ENCODE measurements at regions not wholly inside any gene's neighbourhood (a gene's known extent, or its start where the extent isn't known, plus 50 kb on each side); places are given as distances from the start of the nearest gene placed in this dataset.
A peak's percentile ranks its signal among the peaks of the same experiment; 100 is the strongest.

GRCh38 chr20:29741594-29741893, 1515.9 kb upstream of the DEFB115 start:
- H3K9me3 ChIP-seq (replicated peaks; ENCODE audit: control insufficient read depth, insufficient read depth, low read depth, low read length) = no peaks in the 10 kb centered on the region; the same call in 1 of the 2 replicates
- in situ Hi-C loops (cut with MboI) = loop anchor here (10.0 to 25.0 kb wide), 2 partner anchors 57 to 504 kb away; no protein-coding TSS in a partner anchor
- TF ChIP-seq HNRNPLL (IDR thresholded peaks at IDR 0.05; ENCODE audit: low read depth, low read length, poor library complexity, severe bottlenecking) (no peak), CBFA2T3 (IDR thresholded peaks at IDR 0.05) (no peak), ZKSCAN3 (CRISPR knock-in tag; IDR thresholded peaks at IDR 0.05) (no peak), ZNF347 (CRISPR knock-in tag; IDR thresholded peaks at IDR 0.05; ENCODE audit: low read depth) (no peak), ZNF583 (CRISPR knock-in tag; IDR thresholded peaks at IDR 0.05) (no peak), KDM2B (CRISPR knock-in tag; IDR thresholded peaks at IDR 0.05) (no peak), RUNX1 (IDR thresholded peaks at IDR 0.05; ENCODE audit: low read depth) (no peak), POLR2B (IDR thresholded peaks at IDR 0.05; ENCODE audit: low read depth, partially characterized antibody) (no peak), ZNF3 (CRISPR knock-in tag; IDR thresholded peaks at IDR 0.05) (no peak), GTF3C2 (IDR thresholded peaks at IDR 0.05; ENCODE audit: borderline replicate concordance, extremely low read depth, insufficient read length) (no peak), SRF (CRISPR knock-in tag; IDR thresholded peaks at IDR 0.05) (no peak)
- TF ChIP-seq, protein P1, sequence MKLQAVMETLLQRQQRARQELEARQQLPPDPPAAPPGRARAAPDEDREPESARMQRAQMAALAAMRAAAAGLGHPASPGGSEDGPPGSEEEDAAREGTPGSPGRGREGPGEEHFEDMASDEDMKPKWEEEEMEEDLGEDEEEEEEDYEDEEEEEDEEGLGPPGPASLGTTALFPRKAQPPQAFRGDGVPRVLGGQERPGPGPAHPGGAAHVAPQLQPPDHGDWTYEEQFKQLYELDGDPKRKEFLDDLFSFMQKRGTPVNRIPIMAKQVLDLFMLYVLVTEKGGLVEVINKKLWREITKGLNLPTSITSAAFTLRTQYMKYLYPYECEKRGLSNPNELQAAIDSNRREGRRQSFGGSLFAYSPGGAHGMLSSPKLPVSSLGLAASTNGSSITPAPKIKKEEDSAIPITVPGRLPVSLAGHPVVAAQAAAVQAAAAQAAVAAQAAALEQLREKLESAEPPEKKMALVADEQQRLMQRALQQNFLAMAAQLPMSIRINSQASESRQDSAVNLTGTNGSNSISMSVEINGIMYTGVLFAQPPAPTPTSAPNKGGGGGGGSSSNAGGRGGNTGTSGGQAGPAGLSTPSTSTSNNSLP (IDR thresholded peaks at IDR 0.05; ENCODE audit: borderline replicate concordance, low read depth, low read length) = no peak

More at GRCh38 chr20:29741594-29741893, 1515.9 kb upstream of the DEFB115 start:
- H3K27ac ChIP-seq (ENCODE audit: extremely low read depth, low read depth, low read length) = no peak overlapping the region
- H3K4me3 ChIP-seq = no peak overlapping the region
- CTCF ChIA-PET (ENCODE audit: low intra/inter-chr PET ratio) = no interaction called here
- no peaks in the 10 kb centered on the region for H3K36me3 ChIP-seq (ENCODE audit: control insufficient read depth, insufficient read depth, low read length)
- DNase-seq (ENCODE audit: extremely low read depth in 1 of 4, low spot score in 3 of 4) = peak in 1 of 4 experiments; percentile 4
- no peaks in the 10 kb centered on the region for H3K79me2 ChIP-seq (ENCODE audit: control insufficient read depth, insufficient read depth, low read length)
- H2AFZ ChIP-seq (ENCODE audit: low read depth, low read length) = no peak overlapping the region
- H3K4me2 ChIP-seq (ENCODE audit: insufficient read depth, low read length) = no peak overlapping the region
- no peaks in the 10 kb centered on the region for H3K4me1 ChIP-seq (replicated peaks in 1 of 2; ENCODE audit: control insufficient read depth in 2 of 2, insufficient read depth in 2 of 2, low read length in 2 of 2)
- no TSS peak for BruUV-seq (replicated peaks)
- no peaks in the 10 kb centered on the region for H3K27me3 ChIP-seq (ENCODE audit: control insufficient read depth in 2 of 2, insufficient read depth in 2 of 2, low read length in 2 of 2)
- ATAC-seq = no peak
- intact Hi-C loops (cut with micrococcal nuclease) = no loop called here
- FAIRE-seq = no peak
- WGBS (ENCODE audit: insufficient coverage, low coverage, missing lambda C conversion rate) = 53% methylated on average over 12 of the region's 13 CpGs
- POLR2A ChIA-PET = no interaction called here
- H3K9me1 ChIP-seq (ENCODE audit: control insufficient read depth, insufficient read depth, low read length) = no peaks in the 10 kb centered on the region
- no peak overlapping the region for H3K9ac ChIP-seq (ENCODE audit: insufficient read depth in 1 of 2, low read depth in 2 of 2, low read length in 2 of 2)
- H4K20me1 ChIP-seq (replicated peaks; ENCODE audit: control insufficient read depth, insufficient read depth, low read length) = no peaks in the 10 kb centered on the region
